Mucosa of descending colon (tissue), 3 donors: ENCODE measurements at regions not wholly inside any gene's neighbourhood (a gene's known extent, or its start where the extent isn't known, plus 50 kb on each side); places are given as distances from the start of the nearest gene placed in this dataset.

Experiments
- ATAC-seq: fragments of 200-7000 bp; cut with Tn5 transposase; one replicate; pipeline ENCODE4 v1.9.1; 2020; ENCODE audit warnings: mild to moderate bottlenecking, moderate library complexity
- DNase-seq, 3 donors: peaks; one replicate each; pipeline ENCODE4 v3.0.0-alpha.2; 2020
- H3K36me3 ChIP-seq: fragments of 200-600 bp; one replicate; pipeline ENCODE4 v1.8.0; 2021; ENCODE audit warnings: low read depth, mild to moderate bottlenecking
- H3K4me1 ChIP-seq: fragments of 200-600 bp; one replicate; pipeline ENCODE4 v1.8.0; 2021; ENCODE audit warnings: low read depth, mild to moderate bottlenecking
- H3K4me3 ChIP-seq: fragments of 200-600 bp; one replicate; pipeline ENCODE4 v1.8.0; 2021; ENCODE audit warnings: mild to moderate bottlenecking
- H3K9me3 ChIP-seq: fragments of 200-600 bp; one replicate; pipeline ENCODE4 v1.8.0; 2021; ENCODE audit warnings: mild to moderate bottlenecking
- CTCF ChIP-seq: fragments of 200-600 bp; IDR thresholded peaks from one replicate; pipeline ENCODE4 v1.8.0; 2022; ENCODE audit warnings: antibody characterized with exemption, mild to moderate bottlenecking
- intact Hi-C, 2 donors: fragments of 100-400 bp; cut with DNase I in 1 of 2; cut with micrococcal nuclease in 1 of 2; formaldehyde crosslinking; loops; one replicate each; pipeline versions ENCODE4 v1.11.0 to v1.11.1; 2022; cut with DNase I, micrococcal nuclease
- donor health status: DM: no; HTN: no; CAD: no; lungs with moderate emphysema.
- donor health status: DM: no; HTN: no; CAD: no.
- donor health status: DM: no; HTN: yes; CAD: no.

- no peak for ATAC-seq
- Histone ChIP-seq H3K4me1 (no peaks in the 10 kb centered on the region), H3K9me3 (peaks cover 3% of the 10 kb centered on the region), H3K36me3 (no peaks in the 10 kb centered on the region), H3K4me3 (no peak overlapping the region)
- DNase-seq, result no peak
- intact Hi-C loops, result no loop called here
- no peak for TF ChIP-seq CTCF
These were observed 174.8 kb upstream of the KLF8 start for GRCh38 chrX:56057325-56057724.

- ATAC-seq, result peak; percentile 42
- no peak for TF ChIP-seq CTCF
These were observed 166.1 kb upstream of the KLF8 start for GRCh38 chrX:56066016-56066415.

GRCh38 chrX:56068274-56068758 is 163.8 kb upstream of the KLF8 start:
- Histone ChIP-seq H3K4me1 (no peaks in the 10 kb centered on the region), H3K4me3 (no peak overlapping the region), H3K36me3 (no peaks in the 10 kb centered on the region), H3K9me3 (no peaks in the 10 kb centered on the region)
- TF ChIP-seq CTCF, result no peak
- peak; percentile 79 for ATAC-seq
- intact Hi-C loops, result no loop called here
- DNase-seq, result peak in 2 of 3 donors; percentile 5 to 51

More at GRCh38 chrX:56066016-56066415, 166.1 kb upstream of the KLF8 start:
- H3K4me1 ChIP-seq, result no peaks in the 10 kb centered on the region
- peaks cover 3% of the 10 kb centered on the region for H3K9me3 ChIP-seq
- DNase-seq, result no peak
- H3K36me3 ChIP-seq, result no peaks in the 10 kb centered on the region
- no peak overlapping the region for H3K4me3 ChIP-seq
- intact Hi-C loops, result no loop called here

- DNase-seq (no peak), ATAC-seq (no peak)
- Histone ChIP-seq H3K9me3 (no peaks in the 10 kb centered on the region), H3K4me1 (no peaks in the 10 kb centered on the region), H3K36me3 (no peaks in the 10 kb centered on the region), H3K4me3 (no peak overlapping the region)
- TF ChIP-seq CTCF, result no peak
- intact Hi-C loops, result no loop called here
These were observed 162.7 kb upstream of the KLF8 start for GRCh38 chrX:56069299-56069931.

- no peaks in the 10 kb centered on the region for H3K36me3 ChIP-seq
- no peaks in the 10 kb centered on the region for H3K9me3 ChIP-seq
- TF ChIP-seq CTCF, result no peak
- DNase-seq (no peak), ATAC-seq (no peak)
- no peak overlapping the region for H3K4me3 ChIP-seq
- H3K4me1 ChIP-seq, result no peaks in the 10 kb centered on the region
- intact Hi-C loops, result no loop called here
These were observed 142.8 kb upstream of the KLF8 start for GRCh38 chrX:56089376-56089775.

- Histone ChIP-seq H3K36me3 (no peaks in the 10 kb centered on the region), H3K4me3 (no peak overlapping the region), H3K4me1 (no peaks in the 10 kb centered on the region), H3K9me3 (no peaks in the 10 kb centered on the region)
- intact Hi-C loops, result no loop called here
- TF ChIP-seq CTCF, result no peak
- DNase-seq, result no peak
- ATAC-seq, result no peak
These were observed 132.9 kb upstream of the KLF8 start for GRCh38 chrX:56099271-56099670.
